ENCODE measurements at regions not wholly inside any gene's neighbourhood (a gene's known extent, or its start where the extent isn't known, plus 50 kb on each side); places are given as distances from the start of the nearest gene placed in this dataset.
"Not testable (repeated sequence)": the region's sequence is repeated elsewhere in the genome, so short reads cannot be mapped to it uniquely, and the experiment has no call there.

- DNase-seq (ENCODE audit: low spot score in 2 of 2), result no peak
- Histone ChIP-seq H3K9me3 (no peaks in the 10 kb centered on the region), H3K4me3 (no peak overlapping the region), H3K36me3 (no peaks in the 10 kb centered on the region), H3K27ac (no peak overlapping the region), H3K4me1 (no peaks in the 10 kb centered on the region), H3K27me3 (no peaks in the 10 kb centered on the region)
- WGBS, result 73% methylated on average over 8 of the region's 8 CpGs
- TF ChIP-seq POLR2AphosphoS5 (IDR thresholded peaks at IDR 0.05) (no peak), CTCF (IDR thresholded peaks at IDR 0.05) (no peak), EP300 (IDR thresholded peaks at IDR 0.05) (no peak), POLR2A (IDR thresholded peaks at IDR 0.05) (no peak)
These were observed 105.5 kb downstream of the TNFRSF13B start for GRCh38 chr17:16866436-16866835.

DNA sequence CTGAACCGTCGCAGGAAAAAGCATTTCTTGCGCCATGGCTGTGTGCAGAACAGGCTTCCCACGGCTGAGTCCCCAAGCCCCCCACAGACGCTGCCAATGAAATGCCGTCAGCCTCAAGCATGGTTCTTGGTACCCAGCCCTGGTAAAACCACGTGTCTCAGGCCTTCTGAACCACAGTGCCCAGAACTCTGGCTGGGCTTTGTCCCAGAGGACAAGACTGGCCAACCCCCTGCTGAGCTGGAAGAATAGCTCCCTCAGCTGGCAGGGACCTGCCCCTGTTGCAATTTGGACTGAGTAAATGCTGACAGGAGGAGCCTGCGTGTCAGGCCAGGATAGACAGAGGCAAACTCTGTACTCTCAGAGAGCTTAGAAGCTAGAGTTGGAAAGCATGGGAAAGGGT is 106.2 kb downstream of the TNFRSF13B start:
- not testable (repeated sequence) for DNase-seq (ENCODE audit: low spot score in 2 of 2); H3K27ac ChIP-seq; H3K27me3 ChIP-seq; H3K4me3 ChIP-seq; H3K9me3 ChIP-seq; H3K36me3 ChIP-seq; H3K4me1 ChIP-seq
- WGBS, result 73% methylated on average over 1 of the region's 8 CpGs

DNA sequence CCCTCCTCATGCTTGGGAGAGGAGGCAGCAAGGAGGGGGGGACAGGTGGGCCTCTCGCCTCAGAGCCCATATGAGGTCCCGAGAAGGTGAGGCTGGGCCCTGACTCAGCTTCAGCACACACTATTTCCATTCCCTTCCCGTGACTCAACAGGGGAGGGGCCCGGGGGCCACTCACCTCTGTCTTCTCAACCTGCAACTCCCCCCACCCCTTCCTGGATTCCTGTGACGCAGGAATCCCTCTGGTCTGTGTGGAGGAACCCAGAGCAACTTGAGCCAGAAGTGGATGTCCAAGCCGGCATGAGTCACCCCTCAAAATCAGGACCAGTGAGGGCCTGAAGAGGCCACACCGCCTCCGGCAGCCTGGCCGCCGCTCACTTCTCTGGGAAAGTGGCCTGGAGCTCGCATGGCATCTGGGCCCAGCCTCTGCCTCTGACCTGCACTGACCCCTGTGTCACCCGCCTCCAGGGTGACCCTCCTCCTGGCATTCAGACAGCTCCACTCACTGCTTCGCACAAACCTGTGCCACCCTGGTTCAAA is 106.8 kb downstream of the TNFRSF13B start:
- H3K36me3 ChIP-seq; H3K9me3 ChIP-seq; H3K4me3 ChIP-seq; H3K27ac ChIP-seq; DNase-seq (ENCODE audit: low spot score in 2 of 2); H3K27me3 ChIP-seq; H3K4me1 ChIP-seq: not testable (repeated sequence)
- WGBS, result no CpG with 5 or more reads among the region's 13 CpGs

DNA sequence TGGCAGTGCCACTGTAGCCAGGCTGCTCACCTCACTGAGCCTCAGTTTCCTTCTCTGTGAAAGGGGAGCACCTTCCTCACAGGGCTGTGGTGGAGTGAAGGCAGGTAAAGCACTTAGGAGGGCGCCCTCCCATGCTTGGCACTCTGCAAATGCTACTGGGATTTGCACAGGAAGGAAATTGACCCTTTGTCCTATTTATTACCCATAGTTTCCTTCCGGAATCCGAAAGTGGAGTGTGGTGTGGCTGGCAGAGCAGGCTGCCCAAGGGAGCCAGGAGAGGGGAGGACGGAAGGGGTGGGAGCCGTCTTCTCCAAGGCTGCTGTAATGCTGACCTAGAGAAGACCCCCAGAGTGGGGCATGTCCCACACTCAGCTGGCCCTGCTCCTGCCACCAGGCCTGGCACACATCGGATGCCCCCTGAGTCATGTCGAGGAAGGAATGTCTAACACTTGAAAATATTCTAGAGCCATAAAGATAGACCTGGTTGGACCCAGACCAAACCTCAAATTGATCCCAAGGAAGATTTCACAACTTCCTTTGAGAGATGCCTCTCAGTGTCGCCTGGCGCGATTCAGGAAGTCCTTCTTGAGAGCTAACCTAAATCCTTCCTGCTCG is 107.3 kb downstream of the TNFRSF13B start:
- WGBS, result no CpG with 5 or more reads among the region's 11 CpGs
- not testable (repeated sequence) for H3K36me3 ChIP-seq; H3K4me1 ChIP-seq; H3K27me3 ChIP-seq; DNase-seq (ENCODE audit: low spot score in 2 of 2); H3K4me3 ChIP-seq; H3K9me3 ChIP-seq; H3K27ac ChIP-seq

GRCh38 chr17:16861152-16861551 is 110.8 kb downstream of the TNFRSF13B start:
- H3K9me3 ChIP-seq; DNase-seq (ENCODE audit: low spot score in 2 of 2); H3K36me3 ChIP-seq; H3K27me3 ChIP-seq; H3K4me1 ChIP-seq; H3K4me3 ChIP-seq; H3K27ac ChIP-seq: not testable (repeated sequence)
- 68% methylated on average over 7 of the region's 8 CpGs for whole genome bisulfite sequencing

DNA sequence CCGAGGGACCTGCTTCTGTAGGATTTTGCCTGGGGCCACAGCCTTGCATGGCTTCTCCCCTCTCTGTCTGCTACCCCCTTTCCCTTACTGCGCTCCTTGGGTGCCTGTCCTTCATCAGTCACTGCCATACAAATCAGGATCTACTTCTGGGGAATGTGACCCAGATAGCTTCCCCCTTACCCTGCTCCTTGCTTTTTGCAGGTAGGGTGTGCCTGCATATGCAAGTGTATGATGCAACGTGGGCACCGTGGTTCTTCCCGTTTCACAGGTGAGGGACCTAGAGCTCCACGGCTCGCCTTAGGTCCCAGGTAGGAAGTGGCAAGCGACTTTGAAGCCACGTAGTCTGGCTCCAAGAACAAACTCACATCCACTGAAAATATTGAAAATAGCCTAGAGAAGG is 111.5 kb downstream of the TNFRSF13B start:
- H3K27me3 ChIP-seq; H3K4me3 ChIP-seq; DNase-seq (ENCODE audit: low spot score in 2 of 2); H3K27ac ChIP-seq; H3K9me3 ChIP-seq; H3K4me1 ChIP-seq; H3K36me3 ChIP-seq: not testable (repeated sequence)
- WGBS, result 69% methylated on average over 9 of the region's 9 CpGs

DNA sequence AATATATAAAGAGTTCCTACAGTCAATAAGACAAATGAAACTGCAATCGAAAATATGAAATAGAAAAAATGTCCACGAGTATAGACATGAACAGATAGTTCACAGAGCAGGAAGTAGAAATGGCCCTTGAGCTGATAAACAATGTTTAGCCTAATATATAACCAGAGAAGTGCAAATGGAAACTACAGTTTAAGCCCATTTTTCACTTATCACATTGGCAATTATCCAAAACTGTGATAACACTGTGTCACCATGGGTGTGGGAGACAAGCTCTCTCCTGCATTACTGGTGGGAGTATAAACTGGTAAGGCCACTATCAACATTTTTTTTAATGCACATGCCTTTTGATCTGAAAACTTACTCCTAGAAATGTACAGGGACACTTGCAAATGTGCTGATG is 112.4 kb downstream of the TNFRSF13B start:
- not testable (repeated sequence) for DNase-seq (ENCODE audit: low spot score in 2 of 2); H3K9me3 ChIP-seq; H3K4me1 ChIP-seq; H3K27ac ChIP-seq; H3K36me3 ChIP-seq; H3K27me3 ChIP-seq; H3K4me3 ChIP-seq
- WGBS, result 70% methylated on average over 2 of the region's 2 CpGs

- not testable (repeated sequence) for H3K27ac ChIP-seq, H3K9me3 ChIP-seq, H3K4me3 ChIP-seq, H3K27me3 ChIP-seq, H3K36me3 ChIP-seq, H3K4me1 ChIP-seq
- peak in 1 of 2 donors; percentile 29 for DNase-seq (ENCODE audit: low spot score in 2 of 2)
- WGBS, result 88% methylated on average over 3 of the region's 6 CpGs
These were observed 114.2 kb downstream of the TNFRSF13B start for GRCh38 chr17:16857746-16858145.

DNA sequence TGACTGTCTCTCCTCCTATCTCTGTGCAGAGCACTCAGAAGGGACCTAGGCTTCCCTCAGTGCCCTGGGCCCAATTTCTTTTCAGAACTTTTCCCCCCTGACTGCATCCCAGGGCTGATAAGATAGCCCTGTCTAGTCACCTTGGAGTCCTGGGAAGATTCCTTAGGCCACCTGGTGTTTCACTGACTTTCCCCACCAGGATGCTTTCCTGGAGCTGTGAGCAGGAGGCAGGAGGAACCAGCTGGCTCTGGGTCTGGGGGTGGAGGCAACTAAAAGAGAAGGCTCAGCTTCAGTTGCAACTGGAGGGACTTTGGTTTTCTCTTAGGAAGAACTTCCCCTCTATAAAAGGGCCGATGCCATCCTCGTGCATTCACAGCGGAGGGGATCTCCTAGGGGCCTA is 115.1 kb downstream of the TNFRSF13B start:
- WGBS, result 94% methylated on average over 3 of the region's 3 CpGs
- not testable (repeated sequence) for H3K4me3 ChIP-seq, H3K4me1 ChIP-seq, H3K27me3 ChIP-seq, H3K36me3 ChIP-seq, H3K27ac ChIP-seq, H3K9me3 ChIP-seq
- DNase-seq (ENCODE audit: low spot score in 2 of 2), result peak in 1 of 2 donors; percentile 19

DNA sequence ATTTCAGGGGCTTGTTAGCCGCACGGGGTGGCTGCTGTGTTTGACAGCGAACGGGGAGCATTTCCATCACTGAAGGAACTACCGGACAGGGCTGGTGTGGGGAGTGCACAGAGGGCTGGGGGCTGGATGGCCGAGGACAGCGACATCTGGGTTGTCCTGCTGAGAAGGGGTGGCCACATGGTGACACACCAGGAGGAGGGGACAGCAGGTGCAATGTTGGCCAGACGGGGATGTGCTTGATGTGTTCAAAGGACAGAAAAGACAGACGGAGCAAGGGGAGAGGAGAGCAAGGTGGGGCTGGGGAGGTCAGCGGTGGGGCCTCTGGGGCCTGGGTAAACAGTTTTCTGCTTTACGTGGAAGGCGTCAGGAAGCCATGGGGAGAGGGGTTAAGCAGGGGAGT is 115.7 kb downstream of the TNFRSF13B start:
- H3K27me3 ChIP-seq, H3K27ac ChIP-seq, H3K9me3 ChIP-seq, H3K4me3 ChIP-seq, H3K36me3 ChIP-seq, H3K4me1 ChIP-seq: not testable (repeated sequence)
- WGBS, result 80% methylated on average over 12 of the region's 12 CpGs
- DNase-seq (ENCODE audit: low spot score in 2 of 2), result peak in 1 of 2 donors; percentile 26

DNA sequence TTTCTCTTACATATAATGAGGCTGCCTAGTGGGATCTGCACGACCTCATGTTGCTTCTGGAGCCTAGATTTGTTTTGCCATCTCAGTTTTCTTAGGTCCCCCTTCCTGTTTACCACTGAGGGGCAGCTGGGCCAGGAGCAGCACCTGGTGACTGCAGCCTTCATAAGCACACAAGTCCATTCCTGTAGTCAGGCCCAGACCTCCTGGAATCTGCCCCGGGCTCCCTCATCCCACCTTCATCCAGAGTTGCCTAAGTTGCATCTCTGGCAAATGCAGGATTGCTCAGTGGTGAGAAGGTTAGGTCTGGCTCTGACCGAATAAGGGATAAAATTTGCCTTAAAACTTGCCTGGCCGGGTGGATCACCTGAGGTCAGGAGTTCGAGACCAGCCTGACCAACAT is 117.3 kb downstream of the TNFRSF13B start:
- not testable (repeated sequence) for H3K9me3 ChIP-seq, H3K4me1 ChIP-seq, H3K4me3 ChIP-seq, H3K27ac ChIP-seq, H3K36me3 ChIP-seq, H3K27me3 ChIP-seq
- DNase-seq (ENCODE audit: low spot score in 2 of 2), result peak in 1 of 2 donors; percentile 21
- WGBS, result 92% methylated on average over 5 of the region's 5 CpGs

All from suprapubic skin (tissue), 4 donors.